Uterus (tissue), 2 donors: ENCODE measurements at regions not wholly inside any gene's neighbourhood (a gene's known extent, or its start where the extent isn't known, plus 50 kb on each side); places are given as distances from the start of the nearest gene placed in this dataset.

Experiments
- POLR2A ChIP-seq, 2 donors: fragments of 450-650 bp; IDR thresholded peaks; one replicate each; pipeline ENCODE4 v1.6.1; 2016; ENCODE audit warnings: antibody characterized with exemption in 2 of 2, mild to moderate bottlenecking in 1 of 2, moderate library complexity in 1 of 2
- TF ChIP-seq, protein P1 (sequence below), 4 experiments: fragments of 200-600 bp in 2 of 4; fragments of 450-650 bp in 2 of 4; sonication (generic) in 2 of 4; IDR thresholded peaks; one replicate each; pipeline ENCODE4 v1.5.1; 2016 to 2019; ENCODE audit warnings: antibody characterized with exemption in 4 of 4, mild to moderate bottlenecking in 2 of 4, moderate library complexity in 1 of 4

DNA sequence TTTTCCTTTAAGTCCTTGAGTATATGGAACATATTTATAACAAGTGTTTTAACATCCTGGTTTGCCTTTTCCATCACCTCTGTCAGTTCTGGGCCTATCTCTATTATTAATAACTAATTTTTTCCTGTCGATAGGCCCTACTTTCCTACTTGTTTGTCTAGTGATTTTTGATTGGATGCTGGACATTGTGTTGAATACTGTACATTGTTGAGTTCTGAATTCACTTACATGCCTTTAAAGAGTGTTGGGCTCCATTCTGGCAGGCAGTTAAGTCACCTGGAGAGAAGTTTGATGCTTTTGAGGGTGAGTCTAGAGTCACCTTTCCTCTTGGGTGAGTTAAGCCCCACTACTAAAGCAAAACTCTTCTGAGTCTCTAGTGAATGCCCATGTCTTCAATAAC is 77.5 kb upstream of the C14orf180 start:
- TF ChIP-seq, protein P1, sequence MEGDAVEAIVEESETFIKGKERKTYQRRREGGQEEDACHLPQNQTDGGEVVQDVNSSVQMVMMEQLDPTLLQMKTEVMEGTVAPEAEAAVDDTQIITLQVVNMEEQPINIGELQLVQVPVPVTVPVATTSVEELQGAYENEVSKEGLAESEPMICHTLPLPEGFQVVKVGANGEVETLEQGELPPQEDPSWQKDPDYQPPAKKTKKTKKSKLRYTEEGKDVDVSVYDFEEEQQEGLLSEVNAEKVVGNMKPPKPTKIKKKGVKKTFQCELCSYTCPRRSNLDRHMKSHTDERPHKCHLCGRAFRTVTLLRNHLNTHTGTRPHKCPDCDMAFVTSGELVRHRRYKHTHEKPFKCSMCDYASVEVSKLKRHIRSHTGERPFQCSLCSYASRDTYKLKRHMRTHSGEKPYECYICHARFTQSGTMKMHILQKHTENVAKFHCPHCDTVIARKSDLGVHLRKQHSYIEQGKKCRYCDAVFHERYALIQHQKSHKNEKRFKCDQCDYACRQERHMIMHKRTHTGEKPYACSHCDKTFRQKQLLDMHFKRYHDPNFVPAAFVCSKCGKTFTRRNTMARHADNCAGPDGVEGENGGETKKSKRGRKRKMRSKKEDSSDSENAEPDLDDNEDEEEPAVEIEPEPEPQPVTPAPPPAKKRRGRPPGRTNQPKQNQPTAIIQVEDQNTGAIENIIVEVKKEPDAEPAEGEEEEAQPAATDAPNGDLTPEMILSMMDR (IDR thresholded peaks at IDR 0.05): no peak
- no peak for TF ChIP-seq POLR2A (IDR thresholded peaks at IDR 0.05)
